ENCODE measurements at regions not wholly inside any gene's neighbourhood (a gene's known extent, or its start where the extent isn't known, plus 50 kb on each side); places are given as distances from the start of the nearest gene placed in this dataset.
"Not testable (repeated sequence)": the region's sequence is repeated elsewhere in the genome, so short reads cannot be mapped to it uniquely, and the experiment has no call there.

GRCh38 chr4:72887152-72887551 lies 182.4 kb downstream of the COX18 start:
- H3K9ac ChIP-seq (ENCODE audit: insufficient read length) = no peak overlapping the region
- H3K4me3 ChIP-seq = no peak overlapping the region
- H3K9me3 ChIP-seq (ENCODE audit: low read depth, low read length) = no peaks in the 10 kb centered on the region
- H3K27ac ChIP-seq = no peak overlapping the region
- DNase-seq (ENCODE audit: low read depth, low spot score) = no peak
- no peak for TF ChIP-seq FOXP2 (optimal IDR thresholded peaks at IDR 0.05; ENCODE audit: control extremely low read depth, extremely low read length, insufficient read depth)
- no peak for TF ChIP-seq POLR2AphosphoS5 (IDR thresholded peaks at IDR 0.05; ENCODE audit: borderline replicate concordance, low read depth, low read length)
- TF ChIP-seq EZH2 (IDR thresholded peaks at IDR 0.05) = no peak
- H3K36me3 ChIP-seq (ENCODE audit: insufficient read depth, low read length) = no peaks in the 10 kb centered on the region

- no peaks in the 10 kb centered on the region for H3K36me3 ChIP-seq (ENCODE audit: insufficient read depth, low read length)
- H3K27ac ChIP-seq = no peak overlapping the region
- H3K9me3 ChIP-seq (ENCODE audit: low read depth, low read length) = no peaks in the 10 kb centered on the region
- H3K4me3 ChIP-seq = no peak overlapping the region
- no peak for DNase-seq (ENCODE audit: low read depth, low spot score)
- no peak overlapping the region for H3K9ac ChIP-seq (ENCODE audit: insufficient read length)
- no peak for TF ChIP-seq FOXP2 (optimal IDR thresholded peaks at IDR 0.05; ENCODE audit: control extremely low read depth, extremely low read length, insufficient read depth)
- no peak for TF ChIP-seq POLR2AphosphoS5 (IDR thresholded peaks at IDR 0.05; ENCODE audit: borderline replicate concordance, low read depth, low read length)
- TF ChIP-seq EZH2 (IDR thresholded peaks at IDR 0.05) = no peak
These were observed 182.9 kb downstream of the COX18 start for GRCh38 chr4:72886602-72887001.

GRCh38 chr4:72884225-72884624 lies 185.3 kb downstream of the COX18 start:
- H3K4me3 ChIP-seq; H3K27ac ChIP-seq; DNase-seq (ENCODE audit: low read depth, low spot score); H3K9ac ChIP-seq (ENCODE audit: insufficient read length); H3K36me3 ChIP-seq (ENCODE audit: insufficient read depth, low read length); H3K9me3 ChIP-seq (ENCODE audit: low read depth, low read length): not testable (repeated sequence)

DNA sequence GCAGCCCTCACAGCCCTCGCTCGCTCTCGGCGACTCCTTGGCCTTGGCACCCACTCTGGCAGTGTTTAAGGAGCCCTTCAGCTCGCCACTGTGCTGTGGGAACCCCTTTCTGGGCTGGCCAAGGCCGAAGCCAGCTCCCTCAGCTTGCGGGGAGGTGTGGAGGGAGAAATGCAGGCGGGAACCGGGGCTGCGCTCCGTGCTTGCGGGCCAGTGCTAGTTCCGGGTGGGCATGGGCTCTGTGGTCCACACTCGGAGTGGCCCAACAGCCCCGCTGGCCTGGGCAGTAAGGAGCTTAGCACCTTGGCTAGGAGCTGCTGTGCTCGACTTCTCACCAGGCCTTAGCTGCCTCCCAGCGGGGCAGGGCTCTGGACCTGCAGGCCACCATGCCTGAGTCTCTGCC lies 192.6 kb downstream of the COX18 start:
- Histone ChIP-seq H3K4me3 (no peak overlapping the region), H3K9me3 (ENCODE audit: low read depth, low read length) (no peaks in the 10 kb centered on the region), H3K36me3 (ENCODE audit: insufficient read depth, low read length) (no peaks in the 10 kb centered on the region), H3K9ac (ENCODE audit: insufficient read length) (no peak overlapping the region), H3K27ac (no peak overlapping the region)
- DNase-seq (ENCODE audit: low read depth, low spot score) = no peak
- TF ChIP-seq POLR2AphosphoS5 (IDR thresholded peaks at IDR 0.05; ENCODE audit: borderline replicate concordance, low read depth, low read length) (no peak), FOXP2 (optimal IDR thresholded peaks at IDR 0.05; ENCODE audit: control extremely low read depth, extremely low read length, insufficient read depth) (no peak), EZH2 (IDR thresholded peaks at IDR 0.05) (no peak)

- Histone ChIP-seq H3K4me3 (no peak overlapping the region), H3K36me3 (ENCODE audit: insufficient read depth, low read length) (no peaks in the 10 kb centered on the region), H3K9ac (ENCODE audit: insufficient read length) (no peak overlapping the region), H3K27ac (no peak overlapping the region), H3K9me3 (ENCODE audit: low read depth, low read length) (no peaks in the 10 kb centered on the region)
- TF ChIP-seq POLR2AphosphoS5 (IDR thresholded peaks at IDR 0.05; ENCODE audit: borderline replicate concordance, low read depth, low read length) (no peak), EZH2 (IDR thresholded peaks at IDR 0.05) (no peak), FOXP2 (optimal IDR thresholded peaks at IDR 0.05; ENCODE audit: control extremely low read depth, extremely low read length, insufficient read depth) (no peak)
- DNase-seq (ENCODE audit: low read depth, low spot score) = no peak
These were observed 194.0 kb downstream of the COX18 start for GRCh38 chr4:72875545-72875944.

DNA sequence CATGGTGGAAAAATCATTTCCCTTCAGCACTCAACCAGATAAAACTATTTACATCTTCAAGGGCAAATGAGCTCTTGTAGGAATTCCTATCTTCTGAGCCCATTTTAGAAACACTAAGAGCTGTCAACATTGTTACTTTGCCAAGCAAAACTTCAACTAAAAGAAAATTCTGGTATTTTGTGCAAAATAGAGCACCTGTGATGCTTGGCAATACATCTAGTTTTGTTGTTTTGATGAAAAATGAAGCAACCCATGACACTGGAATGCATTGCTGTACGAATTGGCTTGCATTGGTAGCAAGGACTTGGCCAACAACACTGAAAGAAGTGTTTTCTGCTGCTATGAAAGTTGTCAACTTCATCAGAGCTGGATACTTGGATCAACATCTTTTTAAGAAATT lies 194.4 kb downstream of the COX18 start:
- H3K4me3 ChIP-seq = no peak overlapping the region
- H3K36me3 ChIP-seq (ENCODE audit: insufficient read depth, low read length) = no peaks in the 10 kb centered on the region
- H3K9me3 ChIP-seq (ENCODE audit: low read depth, low read length) = no peaks in the 10 kb centered on the region
- no peak for DNase-seq (ENCODE audit: low read depth, low spot score)
- H3K27ac ChIP-seq = no peak overlapping the region
- TF ChIP-seq POLR2AphosphoS5 (IDR thresholded peaks at IDR 0.05; ENCODE audit: borderline replicate concordance, low read depth, low read length) (no peak), EZH2 (IDR thresholded peaks at IDR 0.05) (no peak), FOXP2 (optimal IDR thresholded peaks at IDR 0.05; ENCODE audit: control extremely low read depth, extremely low read length, insufficient read depth) (no peak)
- H3K9ac ChIP-seq (ENCODE audit: insufficient read length) = no peak overlapping the region

GRCh38 chr4:72864898-72865297 lies 204.6 kb downstream of the COX18 start:
- Histone ChIP-seq H3K27ac (no peak overlapping the region), H3K36me3 (ENCODE audit: insufficient read depth, low read length) (no peaks in the 10 kb centered on the region), H3K9me3 (ENCODE audit: low read depth, low read length) (no peaks in the 10 kb centered on the region), H3K4me3 (no peak overlapping the region), H3K9ac (ENCODE audit: insufficient read length) (no peak overlapping the region)
- TF ChIP-seq FOXP2 (optimal IDR thresholded peaks at IDR 0.05; ENCODE audit: control extremely low read depth, extremely low read length, insufficient read depth) = no peak
- no peak for DNase-seq (ENCODE audit: low read depth, low spot score)

DNA sequence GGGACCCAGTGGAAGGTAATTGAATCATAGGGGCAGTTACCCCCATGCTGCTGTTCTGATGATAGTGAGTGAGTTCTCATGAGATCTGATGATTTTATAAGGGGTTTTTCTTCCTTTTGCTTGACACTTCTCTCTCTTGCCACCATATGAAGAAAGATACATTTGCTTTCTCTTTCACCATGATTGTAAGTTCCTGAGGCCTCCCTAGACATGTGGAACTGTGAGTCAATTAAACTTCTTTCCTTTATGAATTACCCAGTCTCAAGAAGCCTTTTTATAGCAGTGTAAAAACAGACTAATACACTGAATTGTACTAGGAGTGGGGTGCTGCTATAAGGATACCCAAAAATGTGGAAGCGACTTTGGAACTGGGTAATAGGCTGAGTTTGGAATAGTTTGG lies 205.2 kb downstream of the COX18 start:
- not testable (repeated sequence) for H3K4me3 ChIP-seq; H3K9ac ChIP-seq (ENCODE audit: insufficient read length); H3K9me3 ChIP-seq (ENCODE audit: low read depth, low read length); DNase-seq (ENCODE audit: low read depth, low spot score); H3K27ac ChIP-seq; H3K36me3 ChIP-seq (ENCODE audit: insufficient read depth, low read length)

GRCh38 chr4:72860766-72861165 lies 208.8 kb downstream of the COX18 start:
- no peak for DNase-seq (ENCODE audit: low read depth, low spot score)

More at GRCh38 chr4:72860766-72861165, 208.8 kb downstream of the COX18 start:
- Histone ChIP-seq H3K4me3 (no peak overlapping the region), H3K9ac (ENCODE audit: insufficient read length) (no peak overlapping the region), H3K27ac (no peak overlapping the region), H3K9me3 (ENCODE audit: low read depth, low read length) (no peaks in the 10 kb centered on the region), H3K36me3 (ENCODE audit: insufficient read depth, low read length) (no peaks in the 10 kb centered on the region)
- TF ChIP-seq EZH2 (IDR thresholded peaks at IDR 0.05) (no peak), POLR2AphosphoS5 (IDR thresholded peaks at IDR 0.05; ENCODE audit: borderline replicate concordance, low read depth, low read length) (no peak), FOXP2 (optimal IDR thresholded peaks at IDR 0.05; ENCODE audit: control extremely low read depth, extremely low read length, insufficient read depth) (no peak)

Measured in SK-N-MC (cell line).